HG03469 (cell line): ENCODE measurements at regions not wholly inside any gene's neighbourhood (a gene's known extent, or its start where the extent isn't known, plus 50 kb on each side); places are given as distances from the start of the nearest gene placed in this dataset.
"Not testable (repeated sequence)": the region's sequence is repeated elsewhere in the genome, so short reads cannot be mapped to it uniquely, and the experiment has no call there.

Experiments
- ATAC-seq: cut with Tn5 transposase; IDR thresholded peaks from one replicate; pipeline ENCODE4 v1.9.1; 2021; ENCODE audit warnings: mild to moderate bottlenecking, moderate library complexity, moderate number of reproducible peaks; ENCODE audit not compliant: unreplicated experiment

- ATAC-seq = no peak
Observed at GRCh38 chr3:161599697-161600096, 103.1 kb downstream of the OTOL1 start.

DNA sequence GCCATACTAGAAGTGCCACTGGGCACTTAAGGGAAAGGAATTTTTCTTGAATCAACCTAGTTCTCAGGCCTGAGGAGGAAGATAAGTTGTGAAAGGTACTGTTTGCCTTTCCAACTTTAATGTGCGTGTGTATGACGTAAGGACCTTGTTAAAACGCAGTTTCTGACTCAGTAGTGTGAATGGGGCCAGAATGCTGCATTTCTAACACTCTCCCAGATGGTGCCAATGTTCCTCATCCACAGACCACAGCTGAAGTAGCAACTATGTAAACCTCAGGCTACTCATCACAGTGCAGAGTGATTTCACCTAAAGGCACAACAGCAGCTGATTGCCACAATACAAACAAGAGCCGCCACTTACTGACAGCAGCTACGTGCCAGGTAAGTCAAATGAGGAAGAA, 103.6 kb downstream of the OTOL1 start:
- no peak for ATAC-seq

GRCh38 chr3:161602475-161602874, 105.9 kb downstream of the OTOL1 start:
- no peak for ATAC-seq

DNA sequence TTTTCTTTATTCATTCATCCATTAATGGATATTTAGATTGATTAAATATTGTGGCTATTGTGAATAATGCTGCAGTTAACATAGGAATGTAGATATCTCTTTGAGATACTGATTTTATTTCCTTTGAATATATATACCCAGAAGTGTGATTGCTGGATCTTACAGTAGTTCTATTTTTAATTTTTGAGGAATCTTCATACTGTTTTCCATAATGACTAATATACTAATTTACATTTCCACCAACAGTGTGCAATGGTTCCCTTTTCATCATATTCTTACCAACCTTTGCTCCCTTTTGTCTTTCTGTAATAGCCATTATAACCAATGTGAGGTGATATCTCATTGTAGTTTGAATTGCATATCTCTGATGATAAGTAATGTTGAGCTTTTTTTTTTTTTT, 106.3 kb downstream of the OTOL1 start:
- ATAC-seq = no peak

GRCh38 chr3:161607056-161607455, 110.4 kb downstream of the OTOL1 start:
- no peak for ATAC-seq

- no peak for ATAC-seq
Observed at GRCh38 chr3:161619351-161619750, 122.7 kb downstream of the OTOL1 start.

- no peak for ATAC-seq
Observed at GRCh38 chr3:161630794-161631193, 134.2 kb downstream of the OTOL1 start.

GRCh38 chr3:161631536-161631935, 134.9 kb downstream of the OTOL1 start:
- ATAC-seq = no peak

DNA sequence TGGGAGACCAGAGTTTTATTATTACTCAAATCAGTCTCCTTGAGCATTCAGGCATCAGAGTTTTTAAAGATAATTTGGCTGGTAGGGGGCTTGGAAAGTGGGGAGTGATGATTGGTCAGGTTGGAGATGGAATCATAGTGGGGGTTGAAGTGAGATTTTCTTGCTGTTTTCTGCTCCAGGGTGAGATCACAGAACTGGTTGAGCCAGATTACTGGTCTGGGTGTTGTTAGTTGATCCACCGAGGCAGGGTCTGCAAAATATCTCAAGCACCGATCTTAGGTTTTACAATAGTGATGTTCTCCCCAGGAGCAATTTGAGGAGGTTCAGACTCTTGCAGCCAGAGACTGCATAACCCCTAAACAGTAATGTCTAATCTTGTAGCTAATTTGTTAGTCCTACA, 141.0 kb downstream of the OTOL1 start:
- ATAC-seq = no peak

- ATAC-seq = not testable (repeated sequence)
Observed at GRCh38 chr3:161639095-161639494, 142.5 kb downstream of the OTOL1 start.

GRCh38 chr3:161640181-161640580, 143.6 kb downstream of the OTOL1 start:
- ATAC-seq = no peak

- no peak for ATAC-seq
Observed at GRCh38 chr3:161641287-161641686, 144.7 kb downstream of the OTOL1 start.

DNA sequence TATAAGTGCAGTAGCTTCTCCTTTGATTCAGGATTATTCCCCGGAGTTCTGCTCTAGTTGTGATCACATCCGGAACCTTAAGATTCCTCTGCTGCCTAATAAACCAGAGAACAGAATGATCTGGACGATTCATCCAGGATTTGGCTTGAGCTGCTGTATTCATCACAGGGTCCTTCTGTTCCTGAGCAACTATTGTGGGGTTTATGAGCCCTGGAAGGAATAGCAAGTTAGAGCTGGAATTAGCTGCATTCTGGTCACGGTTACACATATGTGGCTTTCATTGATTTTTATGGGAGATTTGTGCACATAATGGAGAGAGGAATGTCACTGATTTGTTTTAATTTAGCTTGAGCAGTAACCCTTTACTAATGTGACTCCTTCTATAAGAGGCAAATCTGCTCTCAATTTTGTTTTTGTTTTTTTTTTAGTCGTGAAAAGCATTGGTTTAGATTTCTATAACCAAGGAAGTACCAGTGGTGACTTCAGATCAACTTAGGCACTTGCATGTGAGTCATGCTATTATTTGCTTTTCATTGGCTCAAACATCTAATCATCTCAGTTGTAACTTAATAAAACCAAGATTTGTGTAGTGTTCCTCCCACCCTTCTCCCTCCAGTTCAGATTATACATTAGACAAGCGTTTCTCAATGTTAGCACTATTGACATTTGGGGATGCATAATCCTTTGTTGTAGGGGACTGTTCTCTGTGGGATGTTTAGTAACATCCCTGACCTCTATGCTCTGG, 148.5 kb downstream of the OTOL1 start:
- no peak for ATAC-seq

DNA sequence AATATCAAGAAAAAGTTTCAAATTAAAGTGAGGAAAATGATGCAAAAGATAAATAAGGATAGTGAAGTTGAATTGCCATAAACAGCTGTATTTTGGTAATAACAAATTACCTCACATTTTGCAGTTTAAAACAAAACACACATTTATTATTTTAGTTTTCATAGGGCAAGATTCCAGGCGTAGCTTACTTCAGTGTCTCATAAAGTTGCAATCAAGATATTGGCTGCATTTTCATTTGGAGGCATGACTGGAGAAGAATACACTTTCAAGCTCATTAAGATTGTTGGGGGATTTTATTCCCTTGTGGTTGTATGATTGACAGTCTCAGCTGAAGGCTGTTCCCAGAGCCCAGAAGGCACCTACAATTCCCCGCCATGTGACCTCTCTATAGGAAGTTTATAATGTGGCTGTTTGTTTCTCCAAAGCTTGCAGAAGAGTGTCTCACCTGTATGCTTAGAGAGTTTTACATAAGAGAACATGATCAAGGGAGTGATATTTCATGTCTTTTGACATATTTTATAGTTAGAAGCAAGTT, 151.4 kb downstream of the OTOL1 start:
- ATAC-seq = no peak

DNA sequence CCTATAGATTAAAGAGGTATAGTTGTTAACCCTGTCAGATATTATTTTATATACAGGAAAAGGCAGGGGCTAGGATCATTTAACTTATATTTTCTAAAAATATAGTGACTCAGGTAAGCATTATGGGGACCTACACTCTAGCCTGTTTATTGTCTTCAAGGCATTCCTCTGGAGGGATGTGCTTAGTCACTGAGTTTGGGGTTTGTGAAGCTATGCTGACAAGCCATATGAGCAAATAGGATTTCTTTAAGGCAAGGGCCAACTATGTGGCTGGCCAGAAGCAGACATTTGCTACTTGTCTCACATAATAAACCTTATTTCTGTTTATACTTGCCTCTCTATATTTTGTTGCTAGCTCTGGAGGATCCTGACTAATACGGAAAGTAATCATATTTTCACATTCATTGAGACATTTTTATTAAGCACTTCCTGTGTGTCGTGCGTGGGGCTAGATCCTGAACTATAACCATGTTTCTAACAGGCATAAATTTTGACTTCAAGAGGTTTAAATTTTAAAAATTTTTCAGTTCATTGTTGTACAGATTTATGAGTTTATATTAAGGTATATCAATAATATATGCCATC, 153.4 kb downstream of the OTOL1 start:
- no peak for ATAC-seq

- ATAC-seq = no peak
Observed at GRCh38 chr3:161657786-161658185, 161.2 kb downstream of the OTOL1 start.

GRCh38 chr3:161671141-161671540, 174.5 kb downstream of the OTOL1 start:
- no peak for ATAC-seq

GRCh38 chr3:161672478-161672877, 175.9 kb downstream of the OTOL1 start:
- no peak for ATAC-seq

- no peak for ATAC-seq
Observed at GRCh38 chr3:161673866-161674265, 177.3 kb downstream of the OTOL1 start.

DNA sequence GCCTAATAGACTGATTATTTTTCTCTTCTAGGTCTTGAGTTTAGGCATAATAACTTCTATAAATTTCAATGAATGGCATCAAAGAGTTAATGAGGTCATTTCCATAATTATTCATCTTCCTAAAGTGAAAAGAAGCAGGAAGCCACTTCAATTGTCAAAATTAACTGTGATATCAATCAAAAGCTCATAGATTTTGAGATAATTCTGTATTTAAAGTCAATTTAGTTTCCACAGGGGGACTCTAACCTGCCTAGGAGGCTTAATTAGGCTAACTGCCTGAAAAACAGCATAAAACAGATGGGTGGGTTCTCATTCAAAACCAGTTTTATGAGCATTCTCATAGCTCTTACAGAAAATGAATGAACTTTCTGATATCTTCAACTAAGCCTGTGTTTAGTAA, 177.8 kb downstream of the OTOL1 start:
- ATAC-seq = no peak

GRCh38 chr3:161681831-161682230, 185.2 kb downstream of the OTOL1 start:
- ATAC-seq = not testable (repeated sequence)

DNA sequence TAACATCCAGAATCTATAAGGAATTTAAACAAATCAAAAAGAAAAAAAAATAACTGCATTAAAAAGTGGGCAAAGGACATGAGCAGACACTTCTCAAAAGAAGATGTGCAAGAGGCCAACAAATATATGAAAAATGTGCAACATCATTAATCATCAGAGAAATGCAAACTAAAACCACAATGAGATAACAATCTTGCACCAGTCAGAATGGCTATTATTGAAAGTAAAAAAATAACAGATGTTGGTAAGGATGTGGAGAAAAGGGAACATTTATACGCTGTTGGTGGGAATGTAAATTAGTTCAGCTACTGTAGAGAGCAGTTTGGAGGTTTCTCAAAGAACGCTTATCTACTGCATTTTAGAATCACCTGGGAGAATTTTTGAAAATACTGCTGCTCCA, 186.1 kb downstream of the OTOL1 start:
- ATAC-seq = no peak
